ENCODE measurements at regions not wholly inside any gene's neighbourhood (a gene's known extent, or its start where the extent isn't known, plus 50 kb on each side); places are given as distances from the start of the nearest gene placed in this dataset.

- TF ChIP-seq CTCF (IDR thresholded peaks at IDR 0.05; ENCODE audit: low read depth, low read length): peak; percentile 20
- no peak for TF ChIP-seq EZH2phosphoT487 (IDR thresholded peaks at IDR 0.05; ENCODE audit: low read depth)
- Histone ChIP-seq H3K4me3 (ENCODE audit: low read length) (no peak overlapping the region), H2AFZ (ENCODE audit: low read depth, low read length) (no peak overlapping the region), H3K27ac (ENCODE audit: low read length) (no peak overlapping the region), H3K4me2 (ENCODE audit: low read length) (no peak overlapping the region), H3K27me3 (ENCODE audit: low read depth, low read length) (no peaks in the 10 kb centered on the region), H4K20me1 (ENCODE audit: insufficient read depth, low read length) (no peaks in the 10 kb centered on the region), H3K9me3 (ENCODE audit: insufficient read depth, low read length) (no peaks in the 10 kb centered on the region), H3K4me1 (ENCODE audit: low read length) (no peaks in the 10 kb centered on the region), H3K9ac (ENCODE audit: low read length) (no peak overlapping the region), H3K36me3 (replicated peaks; ENCODE audit: low read depth, low read length) (no peaks in the 10 kb centered on the region), H3K79me2 (ENCODE audit: low read length) (no peaks in the 10 kb centered on the region)
These were observed 342.2 kb downstream of the OMA1 start for GRCh38 chr1:58204284-58204683.

GRCh38 chr1:58201492-58202106, 344.9 kb downstream of the OMA1 start:
- H3K4me2 ChIP-seq (ENCODE audit: low read length): no peak overlapping the region
- no peaks in the 10 kb centered on the region for H3K9me3 ChIP-seq (ENCODE audit: insufficient read depth, low read length)
- no peak for TF ChIP-seq CTCF (IDR thresholded peaks at IDR 0.05; ENCODE audit: low read depth, low read length)
- no peak for TF ChIP-seq EZH2phosphoT487 (IDR thresholded peaks at IDR 0.05; ENCODE audit: low read depth)
- H3K4me1 ChIP-seq (ENCODE audit: low read length): no peaks in the 10 kb centered on the region
- no peaks in the 10 kb centered on the region for H3K27me3 ChIP-seq (ENCODE audit: low read depth, low read length)
- no peak overlapping the region for H2AFZ ChIP-seq (ENCODE audit: low read depth, low read length)
- H3K27ac ChIP-seq (ENCODE audit: low read length): no peak overlapping the region
- no peak overlapping the region for H3K9ac ChIP-seq (ENCODE audit: low read length)
- no peak overlapping the region for H3K4me3 ChIP-seq (ENCODE audit: low read length)
- H3K79me2 ChIP-seq (ENCODE audit: low read length): no peaks in the 10 kb centered on the region
- no peaks in the 10 kb centered on the region for H4K20me1 ChIP-seq (ENCODE audit: insufficient read depth, low read length)
- H3K36me3 ChIP-seq (replicated peaks; ENCODE audit: low read depth, low read length): no peaks in the 10 kb centered on the region

- Histone ChIP-seq H3K4me2 (ENCODE audit: low read length) (no peak overlapping the region), H3K9ac (ENCODE audit: low read length) (no peak overlapping the region), H3K79me2 (ENCODE audit: low read length) (no peaks in the 10 kb centered on the region), H3K27ac (ENCODE audit: low read length) (no peak overlapping the region), H3K4me3 (ENCODE audit: low read length) (no peak overlapping the region), H3K4me1 (ENCODE audit: low read length) (no peaks in the 10 kb centered on the region), H2AFZ (ENCODE audit: low read depth, low read length) (no peak overlapping the region), H3K9me3 (ENCODE audit: insufficient read depth, low read length) (no peaks in the 10 kb centered on the region), H4K20me1 (ENCODE audit: insufficient read depth, low read length) (no peaks in the 10 kb centered on the region), H3K27me3 (ENCODE audit: low read depth, low read length) (no peaks in the 10 kb centered on the region), H3K36me3 (replicated peaks; ENCODE audit: low read depth, low read length) (no peaks in the 10 kb centered on the region)
- no peak for TF ChIP-seq CTCF (IDR thresholded peaks at IDR 0.05; ENCODE audit: low read depth, low read length)
- TF ChIP-seq EZH2phosphoT487 (IDR thresholded peaks at IDR 0.05; ENCODE audit: low read depth): no peak
These were observed 346.1 kb downstream of the OMA1 start for GRCh38 chr1:58200437-58200836.

- no peak overlapping the region for H3K4me2 ChIP-seq (ENCODE audit: low read length)
- H3K4me1 ChIP-seq (ENCODE audit: low read length): no peaks in the 10 kb centered on the region
- no peaks in the 10 kb centered on the region for H3K79me2 ChIP-seq (ENCODE audit: low read length)
- TF ChIP-seq EZH2phosphoT487 (IDR thresholded peaks at IDR 0.05; ENCODE audit: low read depth): no peak
- TF ChIP-seq CTCF (IDR thresholded peaks at IDR 0.05; ENCODE audit: low read depth, low read length): no peak
- no peak overlapping the region for H2AFZ ChIP-seq (ENCODE audit: low read depth, low read length)
- no peaks in the 10 kb centered on the region for H3K9me3 ChIP-seq (ENCODE audit: insufficient read depth, low read length)
- H3K36me3 ChIP-seq (replicated peaks; ENCODE audit: low read depth, low read length): no peaks in the 10 kb centered on the region
- no peak overlapping the region for H3K27ac ChIP-seq (ENCODE audit: low read length)
- H3K9ac ChIP-seq (ENCODE audit: low read length): no peak overlapping the region
- H4K20me1 ChIP-seq (ENCODE audit: insufficient read depth, low read length): no peaks in the 10 kb centered on the region
- no peaks in the 10 kb centered on the region for H3K27me3 ChIP-seq (ENCODE audit: low read depth, low read length)
- no peak overlapping the region for H3K4me3 ChIP-seq (ENCODE audit: low read length)
These were observed 348.7 kb downstream of the OMA1 start for GRCh38 chr1:58197811-58198210.
